ENCODE measurements at regions not wholly inside any gene's neighbourhood (a gene's known extent, or its start where the extent isn't known, plus 50 kb on each side); places are given as distances from the start of the nearest gene placed in this dataset.

- no peak overlapping the region for H3K4me3 ChIP-seq (ENCODE audit: low read depth, low read length)
- DNase-seq (ENCODE audit: low read depth), result no peak
- TF ChIP-seq CTCF (conservative IDR thresholded peaks at IDR 0.05; ENCODE audit: low read depth, low read length), result no peak
Measured at GRCh38 chr2:180846756-180847472, 133.5 kb upstream of the UBE2E3 start.

DNA sequence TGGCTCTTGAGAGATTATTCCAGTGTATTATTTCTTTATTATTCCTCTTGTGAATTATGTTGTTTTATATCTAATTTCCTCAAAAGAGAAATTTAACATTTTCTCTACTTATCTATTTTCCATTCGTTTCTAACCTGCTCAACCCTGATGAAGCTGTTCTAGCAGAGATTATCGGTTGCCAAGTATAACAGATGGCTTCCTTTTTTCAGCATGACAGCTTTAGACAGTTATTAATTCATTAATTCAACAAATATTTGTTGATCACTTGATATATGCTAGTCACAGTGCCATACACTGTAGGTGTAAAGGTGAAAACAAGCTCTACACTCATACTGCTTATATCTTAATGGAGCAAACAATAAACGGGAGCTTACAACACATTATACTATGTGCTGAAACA is 137.9 kb upstream of the UBE2E3 start:
- no peak for DNase-seq (ENCODE audit: low read depth)
- TF ChIP-seq CTCF (conservative IDR thresholded peaks at IDR 0.05; ENCODE audit: low read depth, low read length), result no peak
- H3K4me3 ChIP-seq (ENCODE audit: low read depth, low read length), result no peak overlapping the region

DNA sequence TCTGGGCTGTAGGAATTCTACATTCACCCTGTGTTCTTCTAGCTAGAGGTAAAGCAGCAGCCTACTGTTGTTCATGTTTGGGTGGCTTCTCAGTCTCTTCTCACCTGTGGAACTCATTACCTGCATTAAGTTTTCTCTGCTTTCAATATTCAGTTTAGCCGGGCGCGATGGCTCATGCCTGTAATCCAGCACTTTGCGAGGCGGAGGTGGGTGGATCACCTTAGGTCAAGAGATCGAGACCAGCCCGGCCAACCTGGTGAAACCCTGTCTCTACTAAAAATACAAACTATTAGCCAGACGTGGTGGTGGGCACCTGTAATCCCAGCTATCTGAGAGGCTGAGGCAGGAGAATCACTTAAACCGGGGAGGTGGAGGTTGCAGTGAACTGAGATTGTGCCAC is 139.8 kb upstream of the UBE2E3 start:
- no peak overlapping the region for H3K4me3 ChIP-seq (ENCODE audit: low read depth, low read length)
- TF ChIP-seq CTCF (conservative IDR thresholded peaks at IDR 0.05; ENCODE audit: low read depth, low read length), result no peak
- DNase-seq (ENCODE audit: low read depth), result no peak

DNA sequence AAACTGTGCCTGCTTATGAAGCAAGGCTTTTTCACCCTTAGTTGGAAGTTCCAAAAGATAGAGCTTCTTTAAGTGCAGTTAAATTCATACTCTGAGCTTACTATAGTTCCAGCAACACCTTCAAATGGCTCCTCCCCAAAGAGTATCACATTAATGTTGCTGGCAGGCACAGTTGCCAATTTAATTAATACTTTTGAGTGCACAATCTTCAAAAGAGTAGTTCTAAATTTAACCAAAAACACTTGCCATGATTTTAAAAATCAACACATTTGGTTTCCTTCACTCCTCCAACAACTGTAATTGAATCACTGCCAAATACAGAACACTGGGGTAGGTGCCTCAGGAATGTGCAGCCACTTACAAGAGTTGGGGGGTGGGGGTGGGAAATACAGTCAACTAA is 150.6 kb upstream of the UBE2E3 start:
- no peak overlapping the region for H3K4me3 ChIP-seq (ENCODE audit: low read depth, low read length)
- DNase-seq (ENCODE audit: low read depth), result no peak
- TF ChIP-seq CTCF (conservative IDR thresholded peaks at IDR 0.05; ENCODE audit: low read depth, low read length), result no peak

DNA sequence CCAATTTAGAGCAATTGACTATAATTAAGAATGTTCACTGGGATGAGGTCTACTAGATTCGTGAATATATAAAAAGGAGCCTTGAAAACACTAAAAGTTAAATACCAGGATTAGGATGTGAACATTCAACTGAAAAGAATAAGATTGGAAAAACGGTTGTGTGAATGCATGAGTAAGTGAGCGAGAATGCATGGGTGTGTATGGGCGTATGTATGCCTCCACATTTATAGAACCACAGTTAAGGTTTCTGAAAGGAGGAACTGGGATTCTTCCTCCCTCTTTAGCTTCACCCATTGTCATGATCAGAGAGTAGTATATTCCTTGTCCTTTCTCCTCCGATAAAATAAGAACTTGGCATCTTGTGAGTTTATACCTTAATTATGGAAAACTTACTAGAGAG is 151.1 kb upstream of the UBE2E3 start:
- DNase-seq (ENCODE audit: low read depth), result no peak
- no peak for TF ChIP-seq CTCF (conservative IDR thresholded peaks at IDR 0.05; ENCODE audit: low read depth, low read length)
- no peak overlapping the region for H3K4me3 ChIP-seq (ENCODE audit: low read depth, low read length)

DNA sequence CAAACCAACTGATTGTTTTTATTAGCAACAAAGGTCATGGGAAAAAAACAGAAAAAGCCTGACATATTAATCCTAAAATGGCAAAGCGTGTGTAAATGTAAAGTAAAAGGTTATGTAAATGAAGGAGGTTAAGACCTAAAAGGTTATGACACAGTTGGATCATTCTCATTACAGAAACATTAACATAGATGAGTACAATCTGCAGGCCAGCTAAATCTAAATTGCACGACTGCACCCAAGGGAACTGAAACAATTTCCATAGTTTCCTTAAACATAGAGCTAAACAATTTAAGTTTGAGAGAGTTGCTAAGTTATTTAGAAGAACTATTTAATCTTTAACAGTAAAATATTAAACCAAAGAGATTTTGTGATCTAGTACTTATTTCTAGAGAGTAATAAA is 151.6 kb upstream of the UBE2E3 start:
- no peak for TF ChIP-seq CTCF (conservative IDR thresholded peaks at IDR 0.05; ENCODE audit: low read depth, low read length)
- no peak overlapping the region for H3K4me3 ChIP-seq (ENCODE audit: low read depth, low read length)
- no peak for DNase-seq (ENCODE audit: low read depth)

- TF ChIP-seq CTCF (conservative IDR thresholded peaks at IDR 0.05; ENCODE audit: low read depth, low read length), result no peak
- no peak for DNase-seq (ENCODE audit: low read depth)
- no peak overlapping the region for H3K4me3 ChIP-seq (ENCODE audit: low read depth, low read length)
Measured at GRCh38 chr2:180823546-180824141, 156.8 kb upstream of the UBE2E3 start.
